ENCODE measurements at regions not wholly inside any gene's neighbourhood (a gene's known extent, or its start where the extent isn't known, plus 50 kb on each side); places are given as distances from the start of the nearest gene placed in this dataset.

DNA sequence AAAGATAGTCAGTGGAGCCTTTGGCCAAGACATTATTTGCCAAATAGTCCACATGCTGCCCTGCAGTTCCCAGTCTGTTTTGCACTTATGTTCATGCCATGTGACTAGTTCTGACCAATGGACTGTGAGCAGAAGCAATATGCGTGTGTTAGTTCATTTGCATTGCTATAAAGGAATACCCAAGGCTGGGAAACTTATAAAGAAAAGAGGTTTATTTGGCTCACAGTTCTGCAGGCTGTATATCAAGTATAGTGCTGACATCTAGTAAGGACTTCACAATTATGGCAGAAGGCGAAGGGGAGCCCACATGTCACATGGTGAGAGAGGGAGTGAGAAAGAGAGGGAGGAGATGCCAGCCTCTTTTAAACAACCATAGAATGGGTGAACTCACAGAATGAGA, 193.3 kb downstream of the PTPRU start (continued):
- TF ChIP-seq FOXM1 (IDR thresholded peaks at IDR 0.05; ENCODE audit: low read depth, low read length): no peak
- no peak for TF ChIP-seq RB1 (IDR thresholded peaks at IDR 0.05; ENCODE audit: borderline replicate concordance)
- no peak for TF ChIP-seq CHD4 (IDR thresholded peaks at IDR 0.05)
- TF ChIP-seq HSF1 (IDR thresholded peaks at IDR 0.05; ENCODE audit: low read depth, low read length): no peak
- no peak for TF ChIP-seq TAF1 (IDR thresholded peaks at IDR 0.05; ENCODE audit: borderline replicate concordance, low read depth, low read length)
- no peak for TF ChIP-seq CREM (IDR thresholded peaks at IDR 0.05; ENCODE audit: low read depth)
- no peak for TF ChIP-seq HDAC6 (IDR thresholded peaks at IDR 0.05; ENCODE audit: unreplicated experiment)
- TF ChIP-seq E4F1 (IDR thresholded peaks at IDR 0.05; ENCODE audit: borderline replicate concordance, partially characterized antibody): no peak
- TF ChIP-seq TARDBP (IDR thresholded peaks at IDR 0.05; ENCODE audit: borderline replicate concordance): no peak
- no peak for TF ChIP-seq YY1 (IDR thresholded peaks at IDR 0.05; ENCODE audit: low read depth, low read length)

- intact Hi-C loops (cut with micrococcal nuclease; ENCODE audit: unreplicated experiment): no loop called here
- ChIA-PET SMC1A (ENCODE audit: uncharacterized antibody, unreplicated experiment) (no interaction called here), POLR2A (no interaction called here), CTCF (no interaction called here), RAD21 (ENCODE audit: unreplicated experiment) (no interaction called here)
- Histone ChIP-seq H3K27ac (ENCODE audit: control insufficient read depth, insufficient read depth) (no peak overlapping the region), H3K9ac (ENCODE audit: control insufficient read depth, insufficient read depth, low read length) (no peak overlapping the region), H3K4me2 (ENCODE audit: control insufficient read depth, insufficient read depth) (no peak overlapping the region), H4K20me1 (ENCODE audit: control insufficient read depth, insufficient read depth) (no peaks in the 10 kb centered on the region), H3K9me3 (replicated peaks; ENCODE audit: control insufficient read depth, insufficient read depth, low read length) (no peaks in the 10 kb centered on the region; the same call in 2 of the 3 replicates), H3K36me3 (ENCODE audit: control insufficient read depth in 2 of 2, insufficient read depth in 2 of 2, low read length in 1 of 2) (no peaks in the 10 kb centered on the region), H3K4me3 (no peak overlapping the region), H3K79me2 (ENCODE audit: control insufficient read depth, insufficient read depth, low read length) (no peaks in the 10 kb centered on the region), H2AFZ (ENCODE audit: control insufficient read depth, low read depth, low read length) (no peak overlapping the region), H3K27me3 (replicated peaks in 1 of 2; ENCODE audit: control insufficient read depth in 2 of 2, insufficient read depth in 2 of 2, low read length in 1 of 2) (no peaks in the 10 kb centered on the region; a peak in 1 of 4 replicates), H3K4me1 (ENCODE audit: control insufficient read depth, insufficient read depth, low read length) (no peaks in the 10 kb centered on the region)
- 13% methylated on average over 4 of the region's 4 CpGs for whole genome bisulfite sequencing (ENCODE audit: insufficient coverage, insufficient replicate concordance, low lambda C conversion rate, missing lambda C conversion rate)
- in situ Hi-C loops (cut with MboI): no loop called here
- no peak for DNase-seq (ENCODE audit: low read depth, low spot score)
- TF ChIP-seq MTA3 (IDR thresholded peaks at IDR 0.05; ENCODE audit: borderline replicate concordance, low read length) (no peak), PAX8 (IDR thresholded peaks at IDR 0.05) (no peak), NFYA (IDR thresholded peaks at IDR 0.05; ENCODE audit: borderline replicate concordance, low read depth, low read length) (no peak), ZNF384 (IDR thresholded peaks at IDR 0.05; ENCODE audit: borderline replicate concordance, low read depth, low read length) (no peak), CREB1 (IDR thresholded peaks at IDR 0.05; ENCODE audit: low read depth) (no peak), SIX5 (IDR thresholded peaks at IDR 0.05; ENCODE audit: low read depth, low read length, severe bottlenecking) (no peak), BCL3 (IDR thresholded peaks at IDR 0.05; ENCODE audit: borderline replicate concordance, insufficient read depth, low read depth, low read length, poor library complexity, severe bottlenecking) (no peak), CHD4 (IDR thresholded peaks at IDR 0.05) (no peak), SPI1 (IDR thresholded peaks at IDR 0.05; ENCODE audit: borderline replicate concordance, insufficient read depth, low read depth, low read length) (no peak), SREBF1 (IDR thresholded peaks at IDR 0.05; ENCODE audit: low read length) (no peak)
- TF ChIP-seq, protein P1, sequence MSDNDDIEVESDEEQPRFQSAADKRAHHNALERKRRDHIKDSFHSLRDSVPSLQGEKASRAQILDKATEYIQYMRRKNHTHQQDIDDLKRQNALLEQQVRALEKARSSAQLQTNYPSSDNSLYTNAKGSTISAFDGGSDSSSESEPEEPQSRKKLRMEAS (IDR thresholded peaks at IDR 0.05; ENCODE audit: low read depth, low read length): no peak
- no peak for ATAC-seq
- no TSS peak for BruUV-seq (replicated peaks)
- FAIRE-seq: no peak
Measured at GRCh38 chr1:29428997-29429396, 192.7 kb downstream of the PTPRU start.
